ENCODE measurements at regions not wholly inside any gene's neighbourhood (a gene's known extent, or its start where the extent isn't known, plus 50 kb on each side); places are given as distances from the start of the nearest gene placed in this dataset.

GRCh38 chr22:47724751-47725150 is 962.3 kb downstream of the TBC1D22A start:
- TF ChIP-seq CTCF (IDR thresholded peaks at IDR 0.05) = no peak
- Histone ChIP-seq H3K9me3 (peaks cover 0 to under 1% of the 10 kb centered on the region in 2 donors), H3K36me3 (no peaks in the 10 kb centered on the region), H3K4me3 (no peak overlapping the region), H3K27ac (no peak overlapping the region), H3K4me1 (no peaks in the 10 kb centered on the region), H3K27me3 (no peaks in the 10 kb centered on the region)
- no peak for DNase-seq (ENCODE audit: low spot score)

GRCh38 chr22:47724030-47724429 is 961.6 kb downstream of the TBC1D22A start:
- Histone ChIP-seq H3K4me3 (no peak overlapping the region), H3K4me1 (no peaks in the 10 kb centered on the region), H3K9me3 (no peaks in the 10 kb centered on the region), H3K36me3 (no peaks in the 10 kb centered on the region), H3K27me3 (no peaks in the 10 kb centered on the region), H3K27ac (no peak overlapping the region)
- DNase-seq (ENCODE audit: low spot score) = no peak
- no peak for TF ChIP-seq CTCF (IDR thresholded peaks at IDR 0.05)

GRCh38 chr22:47718337-47718736 is 955.9 kb downstream of the TBC1D22A start:
- Histone ChIP-seq H3K27me3 (no peaks in the 10 kb centered on the region), H3K36me3 (no peaks in the 10 kb centered on the region), H3K27ac (no peak overlapping the region), H3K4me1 (no peaks in the 10 kb centered on the region), H3K9me3 (no peaks in the 10 kb centered on the region), H3K4me3 (no peak overlapping the region)
- no peak for DNase-seq (ENCODE audit: low spot score)
- no peak for TF ChIP-seq CTCF (IDR thresholded peaks at IDR 0.05)

- no peaks in the 10 kb centered on the region for H3K27me3 ChIP-seq
- H3K36me3 ChIP-seq = no peaks in the 10 kb centered on the region
- no peak for TF ChIP-seq CTCF (IDR thresholded peaks at IDR 0.05)
- no peak for DNase-seq (ENCODE audit: low spot score)
- no peak overlapping the region for H3K27ac ChIP-seq
- H3K4me3 ChIP-seq = no peak overlapping the region
- no peaks in the 10 kb centered on the region for H3K9me3 ChIP-seq
- H3K4me1 ChIP-seq = no peaks in the 10 kb centered on the region
Measured at GRCh38 chr22:47716890-47717615, 954.6 kb downstream of the TBC1D22A start.

- no peak overlapping the region for H3K4me3 ChIP-seq
- DNase-seq (ENCODE audit: low spot score) = no peak
- no peak for TF ChIP-seq CTCF (IDR thresholded peaks at IDR 0.05)
- no peaks in the 10 kb centered on the region for H3K27me3 ChIP-seq
- no peaks in the 10 kb centered on the region for H3K9me3 ChIP-seq
- no peaks in the 10 kb centered on the region for H3K36me3 ChIP-seq
- no peak overlapping the region for H3K27ac ChIP-seq
- no peaks in the 10 kb centered on the region for H3K4me1 ChIP-seq
Measured at GRCh38 chr22:47715866-47716578, 953.6 kb downstream of the TBC1D22A start.

Data from right atrium auricular region (tissue), 2 donors.